Erythroblast (primary cell): ENCODE measurements at regions not wholly inside any gene's neighbourhood (a gene's known extent, or its start where the extent isn't known, plus 50 kb on each side); places are given as distances from the start of the nearest gene placed in this dataset.

ENCODE experiments used
- GATA1 ChIP-seq: IDR thresholded peaks from 2 replicates; pipeline ENCODE4 v1.6.1; 2011; ENCODE audit warnings: low read depth, mild to moderate bottlenecking, control low read depth, low read length, moderate library complexity
- POLR2A ChIP-seq: IDR thresholded peaks from 2 replicates; pipeline ENCODE4 v1.6.1; 2011; ENCODE audit warnings: mild to moderate bottlenecking, low read length

- TF ChIP-seq POLR2A (no peak), GATA1 (peak; percentile 25)
Observed at GRCh38 chr2:123791684-123792083, 233.4 kb upstream of the CNTNAP5 start.
